ENCODE measurements at regions not wholly inside any gene's neighbourhood (a gene's known extent, or its start where the extent isn't known, plus 50 kb on each side); places are given as distances from the start of the nearest gene placed in this dataset.

GRCh38 chr2:39513641-39514094 lies 76.6 kb upstream of the MAP4K3 start:
- DNase-seq = peak in 2 of 3 donors; percentile 65 to 88

- DNase-seq = no peak
Observed at GRCh38 chr2:39514825-39515224, 77.7 kb upstream of the MAP4K3 start.

GRCh38 chr2:39515273-39515896 lies 78.3 kb upstream of the MAP4K3 start:
- DNase-seq = no peak

GRCh38 chr2:39515897-39516346 lies 78.8 kb upstream of the MAP4K3 start:
- DNase-seq = no peak

GRCh38 chr2:39516347-39517101 lies 79.4 kb upstream of the MAP4K3 start:
- peak in 1 of 3 donors; percentile 62 for DNase-seq

GRCh38 chr2:39517102-39517436 lies 80.0 kb upstream of the MAP4K3 start:
- no peak for DNase-seq

- no peak for DNase-seq
Observed at GRCh38 chr2:39517622-39518021, 80.5 kb upstream of the MAP4K3 start.

GRCh38 chr2:39519886-39520285 lies 82.8 kb upstream of the MAP4K3 start:
- DNase-seq = no peak

GRCh38 chr2:39521876-39522517 lies 84.9 kb upstream of the MAP4K3 start:
- DNase-seq = no peak

- no peak for DNase-seq
Observed at GRCh38 chr2:39522518-39522877, 85.4 kb upstream of the MAP4K3 start.

- DNase-seq = peak in 1 of 3 donors; percentile 79
Observed at GRCh38 chr2:39523308-39524044, 86.4 kb upstream of the MAP4K3 start.

- DNase-seq = no peak
Observed at GRCh38 chr2:39524061-39524460, 87.0 kb upstream of the MAP4K3 start.

GRCh38 chr2:39524756-39525635 lies 87.9 kb upstream of the MAP4K3 start:
- no peak for DNase-seq

GRCh38 chr2:39525636-39526412 lies 88.7 kb upstream of the MAP4K3 start:
- no peak for DNase-seq

GRCh38 chr2:39528701-39529100 lies 91.6 kb upstream of the MAP4K3 start:
- no peak for DNase-seq

GRCh38 chr2:39529836-39530235 lies 92.8 kb upstream of the MAP4K3 start:
- no peak for DNase-seq

- DNase-seq = peak in 2 of 3 donors; percentile 64 to 83
Observed at GRCh38 chr2:39530411-39530866, 93.4 kb upstream of the MAP4K3 start.

GRCh38 chr2:39531220-39531777 lies 94.2 kb upstream of the MAP4K3 start:
- DNase-seq = no peak

- DNase-seq = no peak
Observed at GRCh38 chr2:39532933-39533332, 95.8 kb upstream of the MAP4K3 start.

- DNase-seq = no peak
Observed at GRCh38 chr2:39534095-39534711, 97.1 kb upstream of the MAP4K3 start.

Measured in muscle of back (tissue), 3 donors.